Neuronal stem cell (in vitro differentiated cells): ENCODE measurements at regions not wholly inside any gene's neighbourhood (a gene's known extent, or its start where the extent isn't known, plus 50 kb on each side); places are given as distances from the start of the nearest gene placed in this dataset.

Experiments used
- DNase-seq: peaks from one replicate; pipeline ENCODE4 v3.0.0-alpha.2; 2013; ENCODE audit warnings: low spot score
- H2AFZ ChIP-seq: one replicate; pipeline ENCODE4 v1.6.1; 2013; ENCODE audit warnings: mild to moderate bottlenecking, low read length, inconsistent platforms
- H2AK5ac ChIP-seq: 2 replicates; pipeline ENCODE4 v1.6.1; 2013; ENCODE audit warnings: low read depth, mild to moderate bottlenecking, inconsistent platforms, low read length, moderate library complexity, mixed read lengths
- H2BK120ac ChIP-seq: 2 replicates; pipeline ENCODE4 v1.6.1; 2013; ENCODE audit warnings: low read depth, mild to moderate bottlenecking, inconsistent platforms, low read length, moderate library complexity, mixed read lengths
- H2BK12ac ChIP-seq: one replicate; pipeline ENCODE4 v1.6.1; 2013; ENCODE audit warnings: low read length, inconsistent platforms
- H2BK15ac ChIP-seq: 2 replicates; pipeline ENCODE4 v1.6.1; 2013; ENCODE audit warnings: mild to moderate bottlenecking, low read length, inconsistent platforms, mixed read lengths
- H2BK5ac ChIP-seq: one replicate; pipeline ENCODE4 v1.6.1; 2013; ENCODE audit warnings: inconsistent platforms, mild to moderate bottlenecking, low read length, moderate library complexity
- H3K14ac ChIP-seq: one replicate; pipeline ENCODE4 v1.6.1; 2013; ENCODE audit warnings: low read length, inconsistent platforms
- H3K18ac ChIP-seq: 2 replicates; pipeline ENCODE4 v1.6.1; 2013; ENCODE audit warnings: low read length, inconsistent platforms
- H3K23ac ChIP-seq: 2 replicates; pipeline ENCODE4 v1.6.1; 2013; ENCODE audit warnings: low read depth, mild to moderate bottlenecking, mixed read lengths, low read length, inconsistent platforms; ENCODE audit not compliant: poor library complexity
- H3K27ac ChIP-seq: replicated peaks from 3 replicates; pipeline ENCODE4 v1.5.1; 2013; ENCODE audit warnings: low read length, inconsistent platforms
- H3K27me3 ChIP-seq, 3 experiments: 2 replicates each; pipeline ENCODE4 v1.6.1; 2013; ENCODE audit warnings: low read length in 3 of 3, mild to moderate bottlenecking in 2 of 3, inconsistent platforms in 1 of 3, low read depth in 1 of 3, mixed read lengths in 1 of 3, moderate library complexity in 1 of 3; ENCODE audit not compliant: control insufficient read depth in 3 of 3, insufficient read depth in 3 of 3
- H3K36me3 ChIP-seq, 2 donors: replicated peaks in 1 of 2; 2 replicates each; pipeline ENCODE4 v1.6.1; 2013; ENCODE audit warnings: low read length in 2 of 2; ENCODE audit not compliant: control insufficient read depth in 2 of 2, insufficient read depth in 2 of 2
- H3K4ac ChIP-seq: 2 replicates; pipeline ENCODE4 v1.6.1; 2013; ENCODE audit warnings: inconsistent platforms, mild to moderate bottlenecking, low read length, moderate library complexity
- H3K4me1 ChIP-seq, 2 donors: 1 replicate in 1 of 2; 2 replicates in 1 of 2; pipeline ENCODE4 v1.6.1; 2013; ENCODE audit warnings: low read length in 2 of 2, low read depth in 1 of 2; ENCODE audit not compliant: control insufficient read depth in 2 of 2, insufficient read depth in 1 of 2
- H3K4me2 ChIP-seq: one replicate; pipeline ENCODE4 v1.6.1; 2013; ENCODE audit warnings: mild to moderate bottlenecking, low read length, inconsistent platforms; ENCODE audit not compliant: insufficient read depth, poor library complexity, severe bottlenecking
- H3K4me3 ChIP-seq, 2 donors: 2 replicates each; pipeline ENCODE4 v1.5.1; 2013; ENCODE audit warnings: low read length in 2 of 2, mild to moderate bottlenecking in 2 of 2, inconsistent platforms in 1 of 2, moderate library complexity in 1 of 2
- H3K79me1 ChIP-seq: one replicate; pipeline ENCODE4 v1.6.1; 2013; ENCODE audit warnings: low read depth, mild to moderate bottlenecking, inconsistent platforms, low read length, moderate library complexity
- H3K9ac ChIP-seq: one replicate; pipeline ENCODE4 v1.6.1; 2013; ENCODE audit warnings: mild to moderate bottlenecking, low read depth, low read length, inconsistent platforms; ENCODE audit not compliant: poor library complexity
- H3K9me3 ChIP-seq, 2 donors: replicated peaks in 1 of 2; 2 replicates each; pipeline versions ENCODE3 to v1.6.1; 2013; ENCODE audit warnings: low read length in 2 of 2, mild to moderate bottlenecking in 2 of 2, inconsistent platforms in 1 of 2, low read depth in 1 of 2, mixed read lengths in 1 of 2, moderate library complexity in 1 of 2; ENCODE audit not compliant: control insufficient read depth in 2 of 2, insufficient read depth in 1 of 2
- H4K8ac ChIP-seq: one replicate; pipeline ENCODE4 v1.6.1; 2013; ENCODE audit warnings: low read depth, mild to moderate bottlenecking, inconsistent platforms, low read length, moderate library complexity
- H4K91ac ChIP-seq: one replicate; pipeline ENCODE4 v1.6.1; 2013; ENCODE audit warnings: low read length, low read depth, mild to moderate bottlenecking, inconsistent platforms; ENCODE audit not compliant: poor library complexity
- WGBS, 2 donors: extraction: QIAGEN DNeasy Blood & Tissue Kit; methylation state at CpG; one replicate each; pipeline ENCODE4 v1.1.7; 2013; ENCODE audit warnings: missing lambda C conversion rate in 2 of 2, mixed read lengths in 1 of 2; ENCODE audit not compliant: insufficient read length in 2 of 2, insufficient replicate concordance in 1 of 2; ENCODE audit errors: extremely low coverage in 2 of 2; 5-methylcytosine and 5-hydroxymethylcytosine counted together

DNA sequence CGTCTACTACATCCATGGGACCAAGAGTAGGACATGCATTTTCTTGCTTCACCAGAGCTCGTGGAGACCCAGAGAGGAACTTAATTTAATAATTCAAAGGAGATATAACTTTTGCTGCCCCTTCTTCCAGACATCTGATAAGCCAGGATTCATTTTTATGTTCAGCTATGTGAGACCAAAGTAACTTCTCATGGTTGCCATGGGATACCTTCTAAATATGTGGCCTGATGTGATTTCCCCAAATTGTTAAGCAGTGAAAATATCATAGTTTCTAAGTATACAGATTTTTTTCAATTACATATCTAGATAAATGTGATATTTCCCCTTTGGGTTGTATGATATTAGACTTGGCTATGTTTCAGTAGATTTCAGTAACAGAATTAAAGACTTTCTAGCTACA, 185.5 kb upstream of the FN1 start:
- H3K18ac ChIP-seq: no peak overlapping the region
- H4K91ac ChIP-seq: no peak overlapping the region
- H2AFZ ChIP-seq: no peak overlapping the region
- no peak overlapping the region for H3K4ac ChIP-seq
- no peak overlapping the region for H2BK12ac ChIP-seq
- no CpG with 5 or more reads among the region's 2 CpGs for WGBS, 2 donors
- no peaks in the 10 kb centered on the region for H3K36me3 ChIP-seq
- H3K4me3 ChIP-seq: no peak overlapping the region
- no peak overlapping the region for H3K14ac ChIP-seq
- H3K79me1 ChIP-seq: no peaks in the 10 kb centered on the region
- DNase-seq: no peak
- H3K27me3 ChIP-seq: no peaks in the 10 kb centered on the region
- no peak overlapping the region for H2BK15ac ChIP-seq
- H2AK5ac ChIP-seq: no peak overlapping the region
- peaks cover 8 to 9% of the 10 kb centered on the region in 2 donors for H3K4me1 ChIP-seq
- no peak overlapping the region for H3K23ac ChIP-seq
- no peak overlapping the region for H4K8ac ChIP-seq
- H2BK5ac ChIP-seq: no peak overlapping the region
- H3K27ac ChIP-seq: no peak overlapping the region
- H2BK120ac ChIP-seq: no peak overlapping the region
- H3K9me3 ChIP-seq: no peaks in the 10 kb centered on the region
- no peak overlapping the region for H3K9ac ChIP-seq
- no peak overlapping the region for H3K4me2 ChIP-seq

- Histone ChIP-seq H3K9ac (no peak overlapping the region), H2AFZ (peak overlapping the region; percentile 69), H3K4me2 (no peak overlapping the region), H2BK5ac (no peak overlapping the region), H3K79me1 (no peaks in the 10 kb centered on the region), H3K4me1 (peaks cover 8 to 9% of the 10 kb centered on the region in 2 donors), H4K8ac (no peak overlapping the region), H2BK120ac (no peak overlapping the region), H2AK5ac (no peak overlapping the region), H2BK12ac (no peak overlapping the region), H4K91ac (no peak overlapping the region), H3K23ac (no peak overlapping the region), H3K4me3 (no peak overlapping the region), H3K36me3 (no peaks in the 10 kb centered on the region), H3K27ac (no peak overlapping the region), H2BK15ac (no peak overlapping the region), H3K4ac (no peak overlapping the region), H3K9me3 (peaks cover 0 to under 1% of the 10 kb centered on the region in 2 donors), H3K27me3 (no peaks in the 10 kb centered on the region), H3K14ac (no peak overlapping the region), H3K18ac (no peak overlapping the region)
- DNase-seq: no peak
- no CpG with 5 or more reads among the region's 3 CpGs for WGBS, 2 donors
Measured at GRCh38 chr2:215620528-215620927, 184.7 kb upstream of the FN1 start.

GRCh38 chr2:215619989-215620388, 184.1 kb upstream of the FN1 start:
- Histone ChIP-seq H3K4me3 (peak overlapping the region in 1 of 2 donors; percentile 30), H3K4me2 (no peak overlapping the region), H3K9ac (no peak overlapping the region)

DNA sequence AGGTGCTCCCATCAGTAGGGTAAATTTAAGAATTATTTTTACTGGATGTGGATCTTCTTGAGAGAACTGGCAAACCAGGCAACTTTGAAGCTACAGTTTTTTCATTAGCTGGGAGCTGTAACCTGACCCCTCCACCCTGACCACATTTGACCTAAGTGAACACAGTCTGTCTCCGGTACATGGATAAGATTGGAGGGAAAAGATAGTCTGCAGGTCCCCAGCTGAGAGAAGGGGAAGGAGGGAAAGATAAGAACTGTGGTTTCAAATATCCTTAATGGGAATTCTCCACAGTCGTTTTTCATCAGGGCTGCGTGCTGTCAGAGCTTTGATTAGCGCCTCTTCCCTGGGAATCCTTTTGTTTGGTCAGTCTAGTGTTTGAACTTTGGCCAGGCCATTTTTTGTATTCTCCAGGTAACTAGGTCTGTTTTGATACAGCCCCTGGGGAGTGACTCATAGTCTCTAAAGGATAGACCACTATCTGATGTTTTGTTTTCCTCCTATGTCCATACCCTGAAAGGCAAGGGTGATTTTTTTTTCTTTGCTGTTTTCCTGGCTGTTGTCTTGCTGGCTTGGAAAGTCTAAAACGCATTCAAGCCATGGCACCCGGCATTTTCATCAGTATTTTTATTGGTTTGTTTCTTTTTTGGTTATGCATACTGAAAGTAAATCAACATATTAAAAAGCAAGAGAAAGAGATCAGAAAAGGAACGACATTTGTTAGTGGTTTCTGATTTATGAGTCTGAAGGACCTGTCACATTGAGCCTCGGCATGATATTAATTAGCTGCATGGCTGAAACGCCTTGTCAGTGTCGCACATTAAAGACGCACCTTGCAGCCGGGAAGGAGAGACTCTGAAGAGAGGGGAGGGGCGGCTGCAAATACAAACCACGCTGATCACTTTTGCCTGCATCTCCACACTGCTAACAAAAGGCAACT, 183.4 kb upstream of the FN1 start:
- no peak overlapping the region for H2BK12ac ChIP-seq
- no peak overlapping the region for H2BK120ac ChIP-seq
- no peak overlapping the region for H3K9ac ChIP-seq
- no peaks in the 10 kb centered on the region for H3K36me3 ChIP-seq
- H2BK5ac ChIP-seq: no peak overlapping the region
- H3K14ac ChIP-seq: no peak overlapping the region
- no peak overlapping the region for H3K4ac ChIP-seq
- no peak overlapping the region for H2AK5ac ChIP-seq
- no peaks in the 10 kb centered on the region for H3K79me1 ChIP-seq
- peak; percentile 41 for DNase-seq
- no peaks in the 10 kb centered on the region for H3K27me3 ChIP-seq
- WGBS, 2 donors: no CpG with 5 or more reads among the region's 14 CpGs
- H3K18ac ChIP-seq: no peak overlapping the region
- H3K4me1 ChIP-seq: peaks cover 8 to 9% of the 10 kb centered on the region in 2 donors
- H2BK15ac ChIP-seq: no peak overlapping the region
- H2AFZ ChIP-seq: peak overlapping the region; percentile 69
- H3K23ac ChIP-seq: no peak overlapping the region
- no peak overlapping the region for H3K4me2 ChIP-seq
- peaks cover 2 to 5% of the 10 kb centered on the region in 2 donors for H3K9me3 ChIP-seq
- peak overlapping the region; percentile 75 for H3K27ac ChIP-seq
- H3K4me3 ChIP-seq: peak overlapping the region in 1 of 2 donors; percentile 30
- no peak overlapping the region for H4K8ac ChIP-seq
- no peak overlapping the region for H4K91ac ChIP-seq

More at GRCh38 chr2:215619989-215620388, 184.1 kb upstream of the FN1 start:
- no peak overlapping the region for H4K8ac ChIP-seq
- no peak overlapping the region for H2BK5ac ChIP-seq
- no peak overlapping the region for H3K27ac ChIP-seq
- no peak overlapping the region for H2BK15ac ChIP-seq
- WGBS, 2 donors: no CpG with 5 or more reads among the region's 10 CpGs
- no peak for DNase-seq
- H3K9me3 ChIP-seq: peaks cover 2 to 3% of the 10 kb centered on the region in 2 donors
- no peaks in the 10 kb centered on the region for H3K79me1 ChIP-seq
- H3K4ac ChIP-seq: no peak overlapping the region
- no peak overlapping the region for H3K18ac ChIP-seq
- no peak overlapping the region for H3K14ac ChIP-seq
- no peak overlapping the region for H2BK120ac ChIP-seq
- H3K23ac ChIP-seq: no peak overlapping the region
- peak overlapping the region; percentile 69 for H2AFZ ChIP-seq
- no peak overlapping the region for H2BK12ac ChIP-seq
- no peak overlapping the region for H4K91ac ChIP-seq
- H3K27me3 ChIP-seq: no peaks in the 10 kb centered on the region
- no peak overlapping the region for H2AK5ac ChIP-seq
- no peaks in the 10 kb centered on the region for H3K36me3 ChIP-seq
- peaks cover 8 to 9% of the 10 kb centered on the region in 2 donors for H3K4me1 ChIP-seq
